Glomerular endothelial cell (primary cell): ENCODE measurements at regions not wholly inside any gene's neighbourhood (a gene's known extent, or its start where the extent isn't known, plus 50 kb on each side); places are given as distances from the start of the nearest gene placed in this dataset.
"Not testable (repeated sequence)": the region's sequence is repeated elsewhere in the genome, so short reads cannot be mapped to it uniquely, and the experiment has no call there.

Experiments
- DNase-seq: peaks from one replicate; pipeline ENCODE4 v3.0.0-alpha.2; 2011; ENCODE audit warnings: low read depth, low spot score; ENCODE audit errors: extremely low read depth

DNA sequence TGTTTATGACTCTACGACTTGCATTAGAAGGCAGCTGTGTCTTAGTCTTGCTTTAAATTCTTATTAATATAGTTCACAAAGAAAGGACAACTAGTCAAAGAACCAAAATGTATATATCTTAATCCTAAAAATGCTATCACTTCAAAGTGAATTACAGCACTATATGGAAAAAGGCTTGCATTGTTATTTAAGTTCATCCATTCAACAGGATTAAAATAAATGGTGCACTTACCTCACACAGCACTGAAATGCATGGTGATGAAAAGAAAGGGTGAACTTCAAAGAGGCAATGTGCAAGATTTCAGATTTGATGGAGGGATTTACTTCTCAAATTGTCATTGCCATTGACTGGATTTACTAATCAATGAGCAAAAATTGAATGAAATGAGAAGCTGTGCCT lies 344.4 kb upstream of the NUDT12 start:
- DNase-seq, result no peak

DNA sequence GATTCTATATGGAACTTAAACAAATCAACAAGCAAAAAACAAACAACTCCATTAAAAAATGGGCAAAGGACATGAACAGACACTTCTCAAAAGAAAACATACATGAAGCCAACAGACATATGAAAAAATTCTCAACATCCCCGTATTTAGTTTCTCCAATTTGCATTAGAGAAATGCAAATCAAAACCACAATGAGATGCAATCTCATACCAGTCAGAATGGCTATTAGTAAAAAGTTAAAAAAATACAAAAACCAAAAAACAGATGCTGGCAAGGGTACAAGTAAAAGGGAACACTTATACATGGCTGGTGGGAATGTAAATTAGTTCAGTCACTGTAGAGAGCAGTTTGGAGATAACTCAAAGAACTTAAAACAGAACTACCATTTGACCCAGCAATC lies 342.1 kb upstream of the NUDT12 start:
- DNase-seq, result no peak

DNA sequence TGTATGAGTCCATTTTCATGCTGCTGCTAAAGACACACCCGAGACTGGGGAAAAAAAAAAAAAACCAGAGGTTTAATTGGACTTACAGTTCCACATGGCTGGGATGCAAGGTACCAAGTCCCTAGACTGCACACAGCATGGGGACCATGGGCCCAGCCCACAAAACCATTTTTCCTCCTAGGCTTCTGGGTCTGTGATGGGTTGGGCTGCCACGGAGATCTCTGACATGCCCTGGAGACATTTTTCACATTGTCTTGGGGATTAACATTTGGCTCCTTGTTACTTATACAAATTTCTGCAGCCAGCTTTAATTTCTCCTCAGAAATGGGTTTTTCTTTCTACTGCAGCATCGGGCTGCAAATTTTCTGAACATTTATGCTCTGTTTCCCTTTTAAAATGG lies 340.3 kb upstream of the NUDT12 start:
- no peak for DNase-seq

DNA sequence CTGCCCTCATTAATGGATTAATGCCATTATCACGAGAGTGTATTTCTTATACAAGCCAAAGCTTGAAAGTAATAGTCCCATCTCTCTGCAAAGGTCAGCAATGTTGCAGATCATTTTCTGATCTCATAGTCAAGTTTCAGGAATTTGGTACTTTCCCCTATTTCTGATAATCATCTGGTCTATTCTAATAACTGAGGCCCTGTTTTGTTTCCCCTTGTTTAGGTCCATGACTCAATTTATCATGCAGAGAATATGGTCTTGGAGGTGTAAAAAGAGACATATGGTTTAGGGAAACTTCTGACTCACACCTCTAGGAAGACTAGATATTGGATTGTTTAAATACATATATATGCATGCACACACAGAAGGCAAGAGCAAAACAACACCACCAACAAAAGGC lies 339.3 kb upstream of the NUDT12 start:
- DNase-seq, result no peak

DNA sequence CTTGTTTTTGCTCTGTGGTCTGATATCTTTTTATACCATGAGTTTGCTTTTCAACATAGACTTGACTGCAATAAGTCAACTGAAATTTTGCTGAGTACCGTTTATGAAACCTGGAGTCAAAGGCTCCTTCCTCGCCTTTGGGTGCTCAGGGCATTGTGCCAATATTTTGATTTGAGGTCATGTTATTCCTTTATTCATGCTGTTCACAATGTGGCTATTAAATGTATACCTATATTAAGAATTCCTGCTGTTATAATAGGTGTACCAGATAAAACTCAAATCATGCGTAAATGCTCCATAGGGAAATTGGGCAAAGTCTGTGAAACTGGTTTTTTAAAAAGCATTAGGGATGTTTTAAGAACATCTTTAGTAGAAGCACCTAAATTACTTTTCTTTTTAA lies 334.0 kb upstream of the NUDT12 start:
- no peak for DNase-seq

DNA sequence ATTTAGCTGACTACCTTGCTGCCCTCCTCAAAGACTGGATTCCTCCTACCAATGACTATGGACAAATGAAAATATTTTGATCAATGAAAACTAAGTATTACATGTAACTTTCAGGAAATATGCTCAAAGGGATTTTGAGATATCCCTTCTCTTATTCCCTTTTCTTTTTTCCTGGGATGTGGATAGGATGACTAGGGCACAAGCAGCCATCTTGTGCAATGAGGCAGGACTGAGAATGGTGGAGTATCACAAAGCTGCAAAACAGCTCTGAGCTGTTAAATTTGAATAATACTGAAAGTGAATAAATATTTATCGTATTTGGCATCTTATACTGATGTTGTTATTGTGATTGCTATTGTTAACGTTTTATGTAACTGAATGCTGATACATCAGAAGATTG lies 333.1 kb upstream of the NUDT12 start:
- DNase-seq, result no peak

DNA sequence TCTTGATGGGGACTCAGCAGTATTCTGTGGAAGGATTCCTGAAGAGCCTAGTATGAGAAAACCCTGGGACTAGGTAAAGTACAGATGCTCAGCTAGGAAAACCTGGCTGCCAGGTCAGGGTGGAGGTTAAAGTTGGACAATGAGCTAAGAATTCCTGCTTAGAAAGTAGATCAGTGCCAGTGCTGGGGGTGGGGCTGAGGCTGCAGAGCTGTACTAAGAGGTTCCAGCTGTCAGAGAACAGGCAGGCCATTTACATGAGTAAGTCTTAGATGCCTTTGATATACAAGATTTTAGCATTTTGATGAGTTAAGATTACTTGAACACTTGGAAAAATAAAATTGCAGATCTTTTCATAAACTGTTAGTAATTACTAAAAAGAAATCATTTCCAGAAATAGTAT lies 332.3 kb upstream of the NUDT12 start:
- DNase-seq, result no peak

DNA sequence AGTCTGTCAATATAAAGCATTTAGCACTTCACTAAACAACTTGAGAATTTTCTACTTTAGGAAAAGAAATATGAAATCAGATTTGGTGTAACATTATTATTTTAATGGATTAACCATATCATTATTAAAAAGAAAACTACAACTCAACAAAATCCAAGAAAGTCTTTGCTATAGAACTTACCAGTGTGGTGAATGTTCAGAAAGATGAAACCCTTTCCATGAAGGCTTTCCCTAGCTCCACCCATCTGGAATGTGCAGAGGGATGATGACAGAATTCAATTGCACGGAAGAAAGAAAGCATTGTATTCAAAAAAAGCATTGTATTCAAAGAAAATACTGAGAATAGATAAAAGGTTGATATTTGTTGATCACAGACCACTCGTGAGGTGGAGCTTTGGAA lies 328.6 kb upstream of the NUDT12 start:
- no peak for DNase-seq

DNA sequence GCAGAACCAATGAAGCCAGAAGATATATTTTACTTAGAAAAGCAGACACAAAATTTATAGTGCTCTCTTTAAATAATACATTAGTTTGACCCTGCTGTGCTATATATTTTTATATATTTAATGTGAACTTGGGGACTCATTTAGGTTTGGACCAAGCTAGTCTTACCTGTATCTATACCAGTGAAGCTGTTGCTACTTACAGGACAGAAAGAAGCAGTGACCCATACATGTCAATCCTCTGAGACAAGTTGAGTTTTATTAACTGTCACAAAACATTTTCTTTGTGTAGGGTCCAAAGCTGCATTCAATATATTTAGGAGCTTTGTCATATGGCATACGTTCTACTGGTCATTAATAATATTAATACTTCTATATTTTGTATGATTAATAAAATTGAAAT lies 327.7 kb upstream of the NUDT12 start:
- DNase-seq, result no peak

DNA sequence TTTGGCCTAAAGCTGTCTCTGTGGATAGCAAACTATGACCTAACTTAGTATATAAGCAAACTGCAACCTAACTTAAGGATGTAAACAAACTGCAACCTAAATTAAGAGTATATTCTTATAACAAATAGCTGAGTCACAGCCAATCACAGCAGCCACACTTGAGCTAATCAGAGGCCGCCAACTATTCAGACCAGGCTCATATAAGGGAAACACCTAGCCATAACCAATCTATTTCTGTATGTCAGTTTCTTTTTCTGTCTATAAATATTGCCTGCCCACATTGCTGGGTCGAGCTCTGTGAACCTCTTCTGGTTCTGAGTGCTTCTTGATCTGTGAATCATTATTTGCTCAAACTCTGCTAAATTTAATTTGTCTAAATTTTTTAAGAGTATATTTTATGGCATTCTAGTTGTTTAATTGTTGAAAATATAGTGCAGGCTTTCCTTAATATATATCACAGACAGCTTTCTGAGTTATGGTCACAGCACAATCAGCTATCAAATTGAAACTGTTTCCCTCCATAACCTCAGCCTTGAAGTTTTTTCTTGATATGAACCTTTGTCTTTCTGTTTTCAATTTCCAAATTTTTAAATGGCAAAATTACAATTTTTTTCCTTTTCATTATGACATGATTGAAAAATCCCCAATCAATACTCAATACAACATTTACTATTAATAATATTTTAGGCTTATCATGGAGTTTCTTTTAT lies 327.1 kb upstream of the NUDT12 start:
- DNase-seq, result no peak

DNA sequence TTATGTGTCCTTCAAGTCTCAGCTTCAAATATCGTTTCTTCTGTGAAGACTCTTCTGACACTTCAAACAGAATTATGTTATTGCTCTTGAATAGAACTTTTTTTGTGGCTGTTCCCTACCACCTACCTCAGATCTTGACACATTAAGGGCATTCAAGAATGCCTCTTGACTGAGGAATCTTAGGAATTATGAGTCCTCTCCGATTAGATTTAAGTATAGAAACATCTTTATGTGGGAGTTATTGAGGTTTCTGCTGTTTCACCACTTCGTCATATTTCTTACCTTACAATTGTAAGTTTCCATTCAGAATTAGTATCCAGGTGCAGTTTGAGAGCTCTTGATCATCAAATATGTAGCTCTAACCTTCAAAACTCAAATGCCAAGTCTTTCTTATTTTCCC lies 324.2 kb upstream of the NUDT12 start:
- no peak for DNase-seq

DNA sequence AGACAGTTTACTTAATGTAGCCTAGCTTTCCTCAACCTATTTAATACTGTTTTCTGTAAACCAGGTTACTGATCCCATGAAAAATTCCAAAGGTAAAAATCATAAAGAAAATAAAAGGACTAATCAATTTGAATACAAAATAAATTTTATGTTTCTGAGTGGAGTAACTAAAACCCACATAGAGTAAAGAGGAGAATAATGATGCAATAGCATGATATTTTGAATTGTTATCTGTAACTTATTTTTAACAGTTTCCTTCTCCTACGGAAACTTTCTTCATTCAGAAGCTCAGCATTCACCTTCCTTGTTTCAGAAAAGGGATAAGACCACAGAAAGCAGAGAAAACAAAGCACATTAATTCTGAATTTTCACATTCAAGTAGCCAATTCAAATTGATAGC lies 320.6 kb upstream of the NUDT12 start:
- DNase-seq, result no peak

DNA sequence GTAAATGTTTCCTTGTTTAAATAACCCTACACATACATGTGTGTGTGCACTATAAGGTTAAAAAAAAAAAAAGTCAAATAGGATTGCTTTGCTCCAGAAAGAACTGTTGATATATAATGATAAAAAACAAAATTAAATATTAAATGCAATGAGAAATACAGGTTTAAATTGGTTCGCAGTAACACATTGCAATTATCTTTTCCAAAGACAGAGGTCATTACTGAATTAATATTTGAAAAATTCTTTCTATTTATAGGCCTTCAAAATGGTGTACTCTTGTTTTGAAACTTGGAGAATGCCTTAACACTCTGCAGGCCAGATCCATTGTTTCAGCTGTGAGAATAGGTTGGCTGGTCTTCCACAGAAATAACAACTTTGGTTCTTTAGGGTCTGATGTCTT lies 319.0 kb upstream of the NUDT12 start:
- DNase-seq, result no peak

DNA sequence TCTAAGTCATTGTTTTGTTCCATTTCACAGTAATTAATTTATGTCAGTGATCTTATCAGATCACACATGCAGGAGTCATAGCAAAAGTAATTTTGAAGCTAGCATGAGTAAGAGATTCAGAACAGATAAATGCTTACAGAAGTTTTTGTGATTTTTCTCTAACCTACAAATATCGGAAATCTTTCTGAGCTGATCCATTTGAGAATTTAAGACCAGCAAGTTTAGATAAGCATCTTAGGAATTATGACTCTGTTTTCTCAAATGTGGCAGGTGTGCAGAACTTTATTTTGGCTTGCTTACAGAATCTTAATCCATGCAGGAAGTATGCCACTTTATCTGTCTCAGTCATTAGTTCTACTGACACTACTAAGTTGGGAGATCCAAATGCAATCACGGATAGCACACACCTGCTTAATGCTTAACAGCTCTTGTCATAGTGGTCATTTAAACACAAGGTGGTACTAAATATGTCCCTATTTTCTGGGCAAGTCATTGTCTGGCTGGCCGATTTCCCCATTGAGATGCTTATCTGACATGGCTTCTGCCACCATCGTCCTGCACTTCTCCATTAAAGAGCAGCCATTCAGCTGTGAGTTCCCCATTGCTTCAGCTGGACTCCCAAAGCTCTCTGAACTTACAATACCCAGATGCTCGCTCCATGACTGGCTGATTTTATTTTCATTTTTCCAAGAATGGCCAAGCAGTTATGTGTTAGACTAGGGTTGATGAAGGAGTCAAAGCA lies 305.4 kb upstream of the NUDT12 start:
- no peak for DNase-seq

DNA sequence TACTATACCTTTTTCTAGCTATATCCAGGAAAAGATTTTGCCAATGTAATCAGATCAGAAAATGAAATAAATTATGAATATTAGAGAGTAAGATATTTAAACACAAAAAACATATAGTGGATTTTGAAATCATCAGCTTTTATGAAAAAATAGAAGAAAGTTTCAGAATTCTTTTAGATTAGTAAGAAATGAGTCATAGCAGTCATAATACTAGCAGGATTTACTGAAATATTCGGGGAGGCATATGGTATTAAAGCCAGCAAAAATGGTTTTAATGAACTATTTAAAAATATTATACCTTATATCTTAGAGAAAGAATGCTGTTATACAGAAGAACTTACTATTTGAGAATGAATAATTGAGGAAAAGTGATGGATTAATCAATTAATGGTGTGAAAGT lies 303.6 kb upstream of the NUDT12 start:
- no peak for DNase-seq

DNA sequence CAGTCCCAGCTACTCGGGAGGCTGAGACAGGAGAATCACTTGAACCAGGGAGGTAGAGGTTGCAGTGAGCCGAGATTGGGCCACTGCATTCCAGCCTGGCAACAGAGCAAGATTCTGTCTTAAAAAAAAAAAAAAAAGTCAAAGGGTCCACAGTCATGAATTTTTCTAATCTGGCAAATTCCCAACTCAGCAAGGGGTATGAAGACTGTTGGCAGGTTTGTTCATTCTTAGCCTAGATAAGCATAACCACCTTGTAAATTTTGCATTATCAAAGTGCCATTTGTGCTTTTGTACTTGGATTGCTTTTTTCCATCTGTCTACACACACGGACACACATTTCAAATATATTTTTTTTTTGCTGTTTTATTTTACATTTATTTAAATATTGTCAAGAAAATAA lies 299.8 kb upstream of the NUDT12 start:
- DNase-seq, result no peak

DNA sequence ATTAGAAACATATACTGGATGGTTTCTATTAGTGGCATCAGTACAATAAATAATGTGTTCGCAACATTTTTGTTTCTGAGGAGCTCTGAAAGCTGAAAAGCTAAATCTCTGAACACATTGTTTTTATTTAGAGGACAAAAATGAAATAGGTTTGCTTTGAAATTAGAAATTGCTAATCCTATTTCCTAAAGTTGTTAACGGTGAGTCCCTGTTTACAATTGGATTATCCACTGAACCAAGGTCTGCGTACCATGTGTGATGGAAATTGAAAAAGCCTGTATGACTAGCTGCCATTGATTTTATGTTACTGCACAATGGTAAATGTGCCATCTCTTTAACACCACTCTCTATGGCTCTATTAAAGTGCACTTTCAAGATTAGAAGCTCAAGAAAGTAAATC lies 297.7 kb upstream of the NUDT12 start:
- no peak for DNase-seq

DNA sequence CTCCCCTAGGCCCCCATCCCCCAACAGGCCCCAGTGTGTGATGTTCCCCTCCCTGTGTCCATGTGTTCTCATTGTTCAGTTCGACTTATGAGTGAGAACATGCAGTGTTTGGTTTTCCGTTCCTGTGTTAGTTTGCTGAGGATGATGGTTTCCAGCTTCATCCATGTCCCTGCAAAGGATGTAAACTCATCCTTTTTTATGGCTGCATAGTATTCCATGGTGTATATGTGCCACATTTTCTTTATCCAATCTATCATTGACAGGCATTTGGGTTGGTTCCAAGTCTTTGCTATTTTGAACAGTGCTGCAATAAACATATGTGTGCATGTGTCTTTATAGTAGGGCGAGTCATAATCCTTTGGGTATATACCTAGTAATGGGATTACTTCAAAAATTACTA lies 295.8 kb upstream of the NUDT12 start:
- not testable (repeated sequence) for DNase-seq

DNA sequence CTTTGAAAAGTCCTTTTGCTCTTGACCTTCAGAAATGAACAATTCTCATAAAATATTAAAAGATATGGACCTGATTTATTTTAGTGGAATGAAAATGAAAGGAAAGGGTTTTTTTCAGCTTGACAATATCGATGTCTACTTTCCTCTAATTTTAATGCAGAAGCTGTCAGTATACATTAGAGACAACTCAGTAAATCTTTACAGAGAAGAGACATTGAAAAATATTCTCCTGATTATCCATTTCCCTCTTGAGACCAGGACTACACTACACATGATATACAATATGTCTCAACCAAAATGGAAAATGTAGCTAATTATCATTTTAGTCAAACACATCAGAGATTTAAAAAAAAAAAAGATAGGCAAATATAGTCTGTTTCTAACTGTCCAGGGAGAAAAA lies 288.5 kb upstream of the NUDT12 start:
- no peak for DNase-seq

DNA sequence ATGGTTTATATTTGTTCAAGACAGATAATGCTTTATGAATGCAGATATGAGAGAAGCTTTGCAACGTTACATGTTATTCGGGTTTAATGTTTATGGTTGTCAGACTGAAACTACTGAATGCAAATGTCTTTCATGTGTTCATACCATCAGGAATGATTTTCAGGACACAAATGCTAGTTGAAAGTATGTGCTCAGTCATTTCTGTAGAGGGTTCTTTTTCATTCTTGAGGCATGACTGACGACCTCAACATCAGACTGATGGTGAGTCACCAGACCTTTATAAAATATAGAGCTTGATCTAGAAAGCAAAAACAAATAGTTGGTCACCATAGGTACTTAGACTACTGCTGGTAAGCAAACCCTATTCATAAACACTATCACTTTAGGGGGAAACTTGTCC lies 287.3 kb upstream of the NUDT12 start:
- no peak for DNase-seq

DNA sequence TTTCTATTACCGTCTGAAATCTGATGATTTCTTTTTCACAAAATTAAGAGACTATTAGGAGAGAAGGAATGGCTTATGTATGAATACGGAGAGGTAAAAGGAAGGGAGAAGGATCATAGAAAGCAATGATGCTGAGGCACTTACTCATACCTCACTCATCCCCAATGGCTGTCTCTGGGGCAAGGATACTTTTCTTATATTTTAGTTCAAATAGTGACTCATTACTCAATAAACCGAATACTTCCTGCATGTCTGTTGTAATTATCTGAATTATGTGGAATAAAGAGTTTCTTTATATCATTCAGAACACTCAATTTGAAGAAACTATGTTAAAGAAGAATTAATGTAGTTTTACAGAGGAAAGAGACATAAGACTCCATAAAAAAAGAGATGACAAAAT lies 284.5 kb upstream of the NUDT12 start:
- DNase-seq, result no peak

DNA sequence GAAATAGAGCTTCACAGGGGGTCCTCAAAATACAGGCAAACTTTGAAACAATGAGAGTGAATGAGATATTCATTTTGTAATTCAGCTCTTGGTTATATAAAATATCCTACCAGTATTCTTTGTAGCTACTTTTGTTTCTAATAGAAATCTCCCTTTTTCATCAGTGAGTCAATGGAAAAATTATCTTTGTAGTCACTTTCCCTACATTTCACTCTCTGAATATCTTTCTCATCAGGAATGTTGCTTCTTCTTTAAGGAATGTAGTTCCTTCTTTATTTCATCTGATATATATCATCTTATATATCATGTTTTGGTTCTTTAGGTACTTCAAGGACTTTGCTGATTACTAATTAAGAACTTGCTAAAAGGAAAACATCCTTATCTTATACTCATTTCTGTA lies 280.3 kb upstream of the NUDT12 start:
- no peak for DNase-seq

DNA sequence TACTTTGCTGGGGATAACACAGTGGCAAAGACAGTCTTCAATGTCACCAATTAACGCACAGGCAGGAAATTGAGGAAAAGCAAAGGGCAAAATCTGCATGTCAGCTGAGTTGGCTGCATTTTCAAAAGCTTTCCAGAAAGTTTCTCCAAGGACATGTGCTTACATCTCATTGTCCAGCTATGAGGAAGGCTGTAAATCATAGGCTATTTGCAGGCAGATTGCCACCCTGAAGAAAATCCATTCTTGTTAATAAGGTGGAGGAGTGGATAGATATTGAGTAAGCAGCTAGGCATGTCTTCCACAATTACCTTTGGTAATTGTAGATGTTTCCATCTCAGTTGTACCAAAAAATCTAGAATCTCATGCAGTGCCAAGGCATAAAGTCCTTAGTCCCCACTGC lies 278.0 kb upstream of the NUDT12 start:
- no peak for DNase-seq
